Osteoblast (primary cell): ENCODE measurements at regions not wholly inside any gene's neighbourhood (a gene's known extent, or its start where the extent isn't known, plus 50 kb on each side); places are given as distances from the start of the nearest gene placed in this dataset.

Source experiments
- DNase-seq: peaks from one replicate; pipeline ENCODE4 v3.0.0; 2011; ENCODE audit warnings: low spot score, mixed read lengths; ENCODE audit not compliant: insufficient read length; ENCODE audit errors: missing footprints
- H2AFZ ChIP-seq: 2 replicates; pipeline ENCODE4 v1.6.0; 2011; ENCODE audit warnings: mild to moderate bottlenecking, low read length
- H3K27ac ChIP-seq: 2 replicates; pipeline ENCODE4 v1.5.1; 2011; ENCODE audit warnings: mild to moderate bottlenecking, low read depth, low read length, moderate library complexity
- H3K27me3 ChIP-seq: 2 replicates; pipeline ENCODE4 v1.6.0; 2012; ENCODE audit warnings: mild to moderate bottlenecking, control low read depth, inconsistent platforms, low read length, moderate library complexity; ENCODE audit not compliant: insufficient read depth
- H3K36me3 ChIP-seq: 2 replicates; pipeline ENCODE4 v1.5.1; 2011; ENCODE audit warnings: mild to moderate bottlenecking, low read length, control low read depth, moderate library complexity; ENCODE audit not compliant: insufficient read depth
- H3K4me1 ChIP-seq: 2 replicates; pipeline ENCODE4 v1.5.1; 2011; ENCODE audit warnings: mild to moderate bottlenecking, low read length, control low read depth, moderate library complexity; ENCODE audit not compliant: insufficient read depth
- H3K4me2 ChIP-seq: 2 replicates; pipeline ENCODE4 v1.6.0; 2011; ENCODE audit warnings: mild to moderate bottlenecking, low read length; ENCODE audit not compliant: insufficient read depth
- H3K4me3 ChIP-seq: fragments of 200-600 bp; sonication (generic); 3 replicates; pipeline ENCODE4 v1.5.1; 2012; ENCODE audit warnings: mild to moderate bottlenecking, low read length, inconsistent platforms; ENCODE audit not compliant: insufficient read depth
- H3K79me2 ChIP-seq: 2 replicates; pipeline ENCODE4 v1.6.0; 2012; ENCODE audit warnings: mild to moderate bottlenecking, low read length, control low read depth, inconsistent platforms; ENCODE audit not compliant: insufficient read depth
- H3K9me3 ChIP-seq: 2 replicates; pipeline ENCODE4 v1.5.1; 2011; ENCODE audit warnings: low read depth, low read length, control low read depth
- H4K20me1 ChIP-seq: 2 replicates; pipeline ENCODE4 v1.6.0; 2012; ENCODE audit warnings: mild to moderate bottlenecking, low read length, control low read depth; ENCODE audit not compliant: insufficient read depth
- CTCF ChIP-seq: IDR thresholded peaks from 2 replicates; pipeline ENCODE4 v1.5.1; 2011; ENCODE audit warnings: mild to moderate bottlenecking, low read depth, low read length, moderate library complexity; ENCODE audit errors: extremely low read depth

DNA sequence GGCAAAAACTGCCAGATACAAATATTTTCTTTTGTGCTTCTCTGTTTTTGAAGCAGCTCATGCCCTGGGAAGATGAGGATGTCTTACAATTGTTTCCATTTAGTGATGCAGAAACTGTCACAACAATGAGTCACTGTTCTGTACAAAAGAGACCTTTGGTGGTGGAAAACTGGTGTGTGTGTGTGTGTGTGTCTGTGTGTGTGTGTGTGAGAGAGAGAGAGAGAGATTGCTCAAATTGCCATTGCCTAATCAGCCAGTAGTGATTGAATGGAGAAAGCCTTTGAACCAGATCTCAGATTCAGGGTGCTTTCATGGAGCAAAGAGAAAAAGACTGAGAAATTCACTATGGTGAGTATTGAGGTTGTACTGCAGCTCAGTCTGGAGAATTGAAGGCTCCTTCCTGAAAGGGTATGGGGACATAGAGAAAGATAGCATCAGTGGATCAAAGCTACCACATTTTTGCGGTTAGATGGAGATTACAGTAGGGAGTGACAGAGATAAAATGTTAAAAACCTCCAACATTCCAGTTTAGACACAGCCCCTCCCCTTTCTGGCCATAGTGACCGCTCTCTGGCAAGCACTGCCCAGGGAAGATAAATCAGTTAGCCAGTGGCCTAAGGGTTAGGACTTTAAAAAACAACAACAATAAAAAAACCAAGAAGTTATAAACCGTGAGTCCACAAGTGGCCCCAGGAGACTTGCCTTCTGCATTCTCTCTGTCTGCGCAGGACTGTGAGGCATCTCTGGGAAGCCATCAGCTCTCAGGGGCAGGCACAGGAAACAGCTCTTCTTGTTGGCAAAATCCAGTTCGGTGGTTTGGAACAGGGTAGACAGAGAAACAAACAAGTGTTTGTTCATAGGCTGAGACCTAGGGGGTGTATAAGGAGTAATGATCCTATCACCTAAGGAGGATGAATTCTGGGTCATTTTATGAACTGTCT, 406.5 kb downstream of the DUSP10 start:
- peaks cover 23% of the 10 kb centered on the region for H3K4me1 ChIP-seq
- H3K4me3 ChIP-seq: peak overlapping the region; percentile 55
- H3K27ac ChIP-seq: peak overlapping the region; percentile 96
- no peaks in the 10 kb centered on the region for H4K20me1 ChIP-seq
- no peaks in the 10 kb centered on the region for H3K36me3 ChIP-seq
- DNase-seq: peak; percentile 47
- H3K27me3 ChIP-seq: no peaks in the 10 kb centered on the region
- H3K79me2 ChIP-seq: no peaks in the 10 kb centered on the region
- TF ChIP-seq CTCF: no peak
- peak overlapping the region; percentile 52 for H2AFZ ChIP-seq
- H3K4me2 ChIP-seq: peak overlapping the region; percentile 73
- H3K9me3 ChIP-seq: no peaks in the 10 kb centered on the region

DNA sequence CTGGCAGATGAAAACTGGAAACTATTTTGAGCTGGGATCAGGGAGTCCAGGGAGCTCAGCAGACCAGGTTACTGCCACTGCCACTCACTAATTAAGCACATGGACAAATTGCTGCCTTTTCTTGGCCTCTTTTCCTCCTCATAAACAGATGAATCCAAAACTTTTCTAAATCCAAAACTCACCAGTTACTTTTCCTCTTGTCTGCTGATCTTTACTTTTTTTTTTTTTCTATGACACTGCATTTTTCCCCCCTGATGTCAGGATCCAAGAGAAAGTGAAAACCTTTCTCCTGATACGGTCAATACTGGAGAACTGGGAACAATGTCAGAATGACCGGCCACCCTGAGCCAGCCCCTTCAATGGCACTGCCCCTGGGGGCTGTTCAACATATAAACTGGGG, 405.8 kb downstream of the DUSP10 start:
- Histone ChIP-seq H3K4me2 (peak overlapping the region; percentile 73), H4K20me1 (no peaks in the 10 kb centered on the region), H3K4me1 (peaks cover 23% of the 10 kb centered on the region), H2AFZ (peak overlapping the region; percentile 52), H3K27ac (peak overlapping the region; percentile 96), H3K79me2 (no peaks in the 10 kb centered on the region), H3K36me3 (no peaks in the 10 kb centered on the region), H3K4me3 (peak overlapping the region; percentile 55), H3K27me3 (no peaks in the 10 kb centered on the region), H3K9me3 (no peaks in the 10 kb centered on the region)
- DNase-seq: peak; percentile 31
- no peak for TF ChIP-seq CTCF

DNA sequence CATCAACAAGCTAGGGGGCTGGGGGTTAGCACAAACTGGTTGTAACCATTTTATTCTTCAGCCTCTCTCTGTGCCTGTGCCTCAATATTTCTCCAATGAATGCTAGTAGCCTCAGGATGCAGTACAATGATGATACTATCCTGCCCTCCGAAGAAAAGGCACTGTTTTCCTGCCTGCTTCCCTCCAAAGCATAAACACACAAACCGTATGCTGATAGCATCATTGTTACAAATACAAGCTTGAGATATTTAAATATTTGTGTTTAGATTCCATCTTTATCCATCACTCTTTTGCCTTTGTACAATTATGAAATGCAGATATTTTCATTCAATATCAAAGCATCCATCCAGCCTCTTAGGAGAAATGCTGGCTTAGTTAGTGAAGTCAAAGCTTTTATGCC, 404.8 kb downstream of the DUSP10 start:
- Histone ChIP-seq H3K27ac (no peak overlapping the region), H3K9me3 (no peaks in the 10 kb centered on the region), H3K4me2 (no peak overlapping the region), H3K4me1 (peaks cover 23% of the 10 kb centered on the region), H3K27me3 (no peaks in the 10 kb centered on the region), H3K79me2 (no peaks in the 10 kb centered on the region), H3K4me3 (no peak overlapping the region), H3K36me3 (no peaks in the 10 kb centered on the region), H2AFZ (no peak overlapping the region), H4K20me1 (no peaks in the 10 kb centered on the region)
- no peak for TF ChIP-seq CTCF
- DNase-seq: no peak

- no peak overlapping the region for H2AFZ ChIP-seq
- no peaks in the 10 kb centered on the region for H4K20me1 ChIP-seq
- H3K4me1 ChIP-seq: peaks cover 8% of the 10 kb centered on the region
- no peaks in the 10 kb centered on the region for H3K27me3 ChIP-seq
- H3K4me3 ChIP-seq: no peak overlapping the region
- H3K79me2 ChIP-seq: no peaks in the 10 kb centered on the region
- no peak for TF ChIP-seq CTCF
- no peak overlapping the region for H3K4me2 ChIP-seq
- no peak overlapping the region for H3K27ac ChIP-seq
- no peaks in the 10 kb centered on the region for H3K9me3 ChIP-seq
- H3K36me3 ChIP-seq: no peaks in the 10 kb centered on the region
- no peak for DNase-seq
Observed at GRCh38 chr1:221343136-221343535, 398.8 kb downstream of the DUSP10 start.
